ENCODE measurements at regions not wholly inside any gene's neighbourhood (a gene's known extent, or its start where the extent isn't known, plus 50 kb on each side); places are given as distances from the start of the nearest gene placed in this dataset.

DNA sequence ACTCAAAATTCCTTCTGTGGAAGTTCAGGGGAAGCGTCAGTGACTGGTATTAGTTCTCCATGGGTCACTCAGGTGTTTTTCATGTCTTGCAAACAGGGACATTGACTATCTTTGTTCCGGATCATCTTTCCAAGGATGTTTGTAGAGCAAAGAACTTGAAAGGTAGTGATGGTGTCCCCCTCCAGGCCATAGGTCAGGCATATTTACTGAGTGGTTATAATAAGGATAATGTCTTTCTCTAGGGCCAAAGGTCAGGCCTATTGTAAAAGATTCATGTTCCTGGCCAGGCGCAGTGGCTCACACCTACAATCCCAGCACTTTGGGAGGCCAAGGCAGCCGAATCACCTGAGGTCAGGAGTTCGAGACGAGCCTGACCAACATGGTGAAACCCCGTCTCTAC is 614.8 kb downstream of the KIF4B start:
- Histone ChIP-seq H3K4me3 (ENCODE audit: low read depth, low read length, poor library complexity, severe bottlenecking) (no peak overlapping the region), H2AFZ (ENCODE audit: low read length) (no peak overlapping the region), H3K4me2 (ENCODE audit: low read length) (no peak overlapping the region), H3K79me2 (ENCODE audit: insufficient read depth, low read depth, low read length) (no peaks in the 10 kb centered on the region), H4K20me1 (ENCODE audit: insufficient read depth, low read length) (no peaks in the 10 kb centered on the region), H3K9me3 (ENCODE audit: low read length) (no peaks in the 10 kb centered on the region), H3K9me2 (ENCODE audit: insufficient read depth, low read length) (no peaks in the 10 kb centered on the region), H3K4me1 (ENCODE audit: insufficient read depth, low read length, poor library complexity, severe bottlenecking) (no peaks in the 10 kb centered on the region), H3K36me3 (ENCODE audit: insufficient read depth, low read length) (no peaks in the 10 kb centered on the region), H3K27ac (ENCODE audit: low read depth, low read length, poor library complexity, severe bottlenecking) (no peak overlapping the region)
- DNase-seq (ENCODE audit: low spot score), result no peak
- TF ChIP-seq EZH2phosphoT487 (IDR thresholded peaks at IDR 0.05; ENCODE audit: borderline replicate concordance, low read depth, low read length) (no peak), CTCF (conservative IDR thresholded peaks at IDR 0.05; ENCODE audit: low read length) (no peak)
- ChIA-PET CTCF (ENCODE audit: unreplicated experiment) (no interaction called here), POLR2A (no interaction called here)
- intact Hi-C loops (cut with micrococcal nuclease; ENCODE audit: unreplicated experiment), result no loop called here
- no TSS peak for BruUV-seq (replicated peaks)

- Histone ChIP-seq H3K4me3 (ENCODE audit: low read depth, low read length, poor library complexity, severe bottlenecking) (no peak overlapping the region), H3K79me2 (ENCODE audit: insufficient read depth, low read depth, low read length) (no peaks in the 10 kb centered on the region), H3K27ac (ENCODE audit: low read depth, low read length, poor library complexity, severe bottlenecking) (no peak overlapping the region), H3K4me2 (ENCODE audit: low read length) (no peak overlapping the region), H3K36me3 (ENCODE audit: insufficient read depth, low read length) (no peaks in the 10 kb centered on the region), H4K20me1 (ENCODE audit: insufficient read depth, low read length) (no peaks in the 10 kb centered on the region), H3K9me3 (ENCODE audit: low read length) (no peaks in the 10 kb centered on the region), H3K9me2 (ENCODE audit: insufficient read depth, low read length) (no peaks in the 10 kb centered on the region), H3K4me1 (ENCODE audit: insufficient read depth, low read length, poor library complexity, severe bottlenecking) (no peaks in the 10 kb centered on the region), H2AFZ (ENCODE audit: low read length) (no peak overlapping the region)
- CTCF ChIA-PET (ENCODE audit: unreplicated experiment), result no interaction called here
- DNase-seq (ENCODE audit: low spot score), result no peak
- intact Hi-C loops (cut with micrococcal nuclease; ENCODE audit: unreplicated experiment), result no loop called here
- TF ChIP-seq EZH2phosphoT487 (IDR thresholded peaks at IDR 0.05; ENCODE audit: borderline replicate concordance, low read depth, low read length) (no peak), CTCF (conservative IDR thresholded peaks at IDR 0.05; ENCODE audit: low read length) (no peak)
- POLR2A ChIA-PET, result interaction anchor here (0.6 kb wide), 2 partner anchors 555 to 648 kb away, joined by 3 to 6 read pairs; no protein-coding TSS in a partner anchor
- no TSS peak for BruUV-seq (replicated peaks)
Observed at GRCh38 chr5:155629597-155629996, 616.0 kb downstream of the KIF4B start.

DNA sequence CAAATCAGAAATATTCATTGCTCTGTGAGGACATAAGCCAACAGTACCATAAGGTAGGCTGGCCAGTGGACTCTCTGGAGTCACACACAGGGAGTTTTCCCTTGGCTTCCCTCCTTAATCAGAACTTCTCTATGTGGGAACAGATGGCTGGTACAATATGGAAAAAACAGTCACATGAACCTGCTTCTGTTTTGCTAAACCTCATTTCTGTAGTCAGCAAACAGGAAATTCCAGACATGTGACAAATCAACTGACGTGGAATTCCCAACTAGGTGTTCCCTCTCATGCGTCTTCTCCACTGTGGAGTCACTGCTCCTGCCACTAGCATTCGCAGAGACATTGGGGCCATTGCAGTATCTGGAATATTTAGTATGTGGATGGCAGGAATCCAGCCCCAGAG is 617.6 kb downstream of the KIF4B start:
- Histone ChIP-seq H2AFZ (ENCODE audit: low read length) (no peak overlapping the region), H3K79me2 (ENCODE audit: insufficient read depth, low read depth, low read length) (no peaks in the 10 kb centered on the region), H4K20me1 (ENCODE audit: insufficient read depth, low read length) (no peaks in the 10 kb centered on the region), H3K4me2 (ENCODE audit: low read length) (no peak overlapping the region), H3K4me3 (ENCODE audit: low read depth, low read length, poor library complexity, severe bottlenecking) (no peak overlapping the region), H3K9me2 (ENCODE audit: insufficient read depth, low read length) (no peaks in the 10 kb centered on the region), H3K9me3 (ENCODE audit: low read length) (no peaks in the 10 kb centered on the region), H3K4me1 (ENCODE audit: insufficient read depth, low read length, poor library complexity, severe bottlenecking) (no peaks in the 10 kb centered on the region), H3K27ac (ENCODE audit: low read depth, low read length, poor library complexity, severe bottlenecking) (no peak overlapping the region), H3K36me3 (ENCODE audit: insufficient read depth, low read length) (no peaks in the 10 kb centered on the region)
- no peak for DNase-seq (ENCODE audit: low spot score)
- no peak for TF ChIP-seq EZH2phosphoT487 (IDR thresholded peaks at IDR 0.05; ENCODE audit: borderline replicate concordance, low read depth, low read length)
- TF ChIP-seq CTCF (conservative IDR thresholded peaks at IDR 0.05; ENCODE audit: low read length), result no peak
- ChIA-PET CTCF (ENCODE audit: unreplicated experiment) (no interaction called here), POLR2A (interaction anchor here (0.9 kb wide), 1 partner anchor 38 kb away, joined by 3 read pairs; no protein-coding TSS in a partner anchor)
- intact Hi-C loops (cut with micrococcal nuclease; ENCODE audit: unreplicated experiment), result no loop called here
- BruUV-seq (replicated peaks), result no TSS peak
